ENCODE measurements at regions not wholly inside any gene's neighbourhood (a gene's known extent, or its start where the extent isn't known, plus 50 kb on each side); places are given as distances from the start of the nearest gene placed in this dataset.
"Not testable (repeated sequence)": the region's sequence is repeated elsewhere in the genome, so short reads cannot be mapped to it uniquely, and the experiment has no call there.

DNA sequence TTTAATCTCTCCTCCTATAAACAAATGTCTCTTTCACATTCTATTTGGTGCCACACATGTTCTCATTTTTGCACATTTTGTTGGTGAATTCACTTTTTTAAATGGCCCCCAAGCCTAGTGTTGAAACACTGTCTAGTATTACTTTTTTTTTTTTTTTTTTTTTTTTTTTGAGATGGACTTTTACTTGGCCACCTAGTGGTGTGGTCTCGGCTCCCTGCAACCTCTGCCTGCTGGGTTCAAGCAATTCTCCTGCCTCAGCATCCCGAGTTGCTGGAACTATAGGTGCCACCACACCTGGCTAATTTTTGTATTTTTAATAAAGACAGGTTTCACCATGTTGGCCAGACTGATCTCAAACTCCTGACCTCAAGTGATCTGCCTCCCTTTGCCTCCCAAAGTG is 273.8 kb upstream of the SLC14A2 start:
- H3K4me3 ChIP-seq (ENCODE audit: control insufficient read depth, low read depth, low read length), result no peak overlapping the region
- TF ChIP-seq, protein P1, sequence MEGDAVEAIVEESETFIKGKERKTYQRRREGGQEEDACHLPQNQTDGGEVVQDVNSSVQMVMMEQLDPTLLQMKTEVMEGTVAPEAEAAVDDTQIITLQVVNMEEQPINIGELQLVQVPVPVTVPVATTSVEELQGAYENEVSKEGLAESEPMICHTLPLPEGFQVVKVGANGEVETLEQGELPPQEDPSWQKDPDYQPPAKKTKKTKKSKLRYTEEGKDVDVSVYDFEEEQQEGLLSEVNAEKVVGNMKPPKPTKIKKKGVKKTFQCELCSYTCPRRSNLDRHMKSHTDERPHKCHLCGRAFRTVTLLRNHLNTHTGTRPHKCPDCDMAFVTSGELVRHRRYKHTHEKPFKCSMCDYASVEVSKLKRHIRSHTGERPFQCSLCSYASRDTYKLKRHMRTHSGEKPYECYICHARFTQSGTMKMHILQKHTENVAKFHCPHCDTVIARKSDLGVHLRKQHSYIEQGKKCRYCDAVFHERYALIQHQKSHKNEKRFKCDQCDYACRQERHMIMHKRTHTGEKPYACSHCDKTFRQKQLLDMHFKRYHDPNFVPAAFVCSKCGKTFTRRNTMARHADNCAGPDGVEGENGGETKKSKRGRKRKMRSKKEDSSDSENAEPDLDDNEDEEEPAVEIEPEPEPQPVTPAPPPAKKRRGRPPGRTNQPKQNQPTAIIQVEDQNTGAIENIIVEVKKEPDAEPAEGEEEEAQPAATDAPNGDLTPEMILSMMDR (conservative IDR thresholded peaks at IDR 0.05; ENCODE audit: control insufficient read depth, insufficient read depth, low read depth, low read length), result no peak
- DNase-seq (ENCODE audit: low read depth), result no peak

DNA sequence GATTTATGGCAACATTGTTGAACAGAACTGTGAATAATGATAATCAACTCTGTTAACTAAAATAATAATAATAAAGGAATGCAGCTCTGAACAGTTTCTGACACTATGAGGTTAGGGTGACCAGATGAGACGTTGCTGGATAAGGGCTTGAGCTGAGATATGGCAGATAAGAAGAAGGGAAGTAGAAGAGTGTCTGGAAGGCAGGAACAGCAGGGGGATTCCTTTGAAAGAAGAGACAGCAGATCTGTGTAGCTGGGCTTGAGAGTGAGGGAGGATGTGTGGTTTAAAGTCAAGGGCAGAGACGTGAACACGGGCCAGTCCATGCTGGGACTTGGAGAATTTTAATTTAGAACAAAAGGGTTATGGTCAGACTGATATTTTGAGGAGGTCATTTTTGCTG is 273.1 kb upstream of the SLC14A2 start:
- no peak for DNase-seq (ENCODE audit: low read depth)
- TF ChIP-seq, protein P1 (conservative IDR thresholded peaks at IDR 0.05; ENCODE audit: control insufficient read depth, insufficient read depth, low read depth, low read length), result no peak
- H3K4me3 ChIP-seq (ENCODE audit: control insufficient read depth, low read depth, low read length), result no peak overlapping the region

DNA sequence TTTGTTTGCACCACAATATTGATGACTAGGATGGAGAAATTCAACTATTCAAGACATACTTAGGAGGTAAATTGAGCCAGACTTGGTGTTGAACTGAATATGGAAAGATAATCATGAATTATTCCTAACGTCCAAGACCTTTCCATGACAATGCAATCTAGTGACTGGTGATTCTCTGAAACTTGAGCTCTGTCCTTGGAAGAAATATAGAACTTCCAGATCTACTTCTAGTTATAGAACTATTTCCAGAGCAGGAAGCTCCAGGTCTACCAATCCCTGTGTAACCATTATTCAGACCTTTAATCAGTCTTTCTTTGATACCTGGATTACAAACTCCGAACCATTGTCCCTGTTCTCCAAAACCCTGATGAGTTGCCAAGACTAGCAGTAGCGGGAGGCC is 272.6 kb upstream of the SLC14A2 start:
- H3K4me3 ChIP-seq (ENCODE audit: control insufficient read depth, low read depth, low read length), result no peak overlapping the region
- TF ChIP-seq, protein P1 (conservative IDR thresholded peaks at IDR 0.05; ENCODE audit: control insufficient read depth, insufficient read depth, low read depth, low read length), result no peak
- DNase-seq (ENCODE audit: low read depth), result no peak

DNA sequence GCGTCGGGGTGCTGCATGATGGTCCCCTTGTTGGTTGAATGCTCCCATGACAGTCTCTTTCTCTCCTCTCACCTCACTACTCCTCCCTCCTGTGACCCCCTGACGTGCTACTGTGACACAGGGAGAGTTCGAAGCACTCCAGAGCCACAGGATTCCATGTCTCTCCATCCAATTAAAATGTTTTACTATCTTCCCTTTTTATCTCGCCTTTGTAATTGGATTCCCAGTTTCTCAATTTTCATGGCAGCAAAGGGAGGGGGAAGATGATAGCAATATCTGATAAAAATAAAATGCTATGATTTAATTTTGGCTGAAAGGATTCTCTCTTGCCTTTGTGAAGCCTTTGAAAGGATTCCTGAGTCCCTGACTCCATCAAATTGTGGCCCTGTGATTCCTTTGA is 271.9 kb upstream of the SLC14A2 start:
- no peak overlapping the region for H3K4me3 ChIP-seq (ENCODE audit: control insufficient read depth, low read depth, low read length)
- no peak for DNase-seq (ENCODE audit: low read depth)
- TF ChIP-seq, protein P1 (conservative IDR thresholded peaks at IDR 0.05; ENCODE audit: control insufficient read depth, insufficient read depth, low read depth, low read length), result no peak

DNA sequence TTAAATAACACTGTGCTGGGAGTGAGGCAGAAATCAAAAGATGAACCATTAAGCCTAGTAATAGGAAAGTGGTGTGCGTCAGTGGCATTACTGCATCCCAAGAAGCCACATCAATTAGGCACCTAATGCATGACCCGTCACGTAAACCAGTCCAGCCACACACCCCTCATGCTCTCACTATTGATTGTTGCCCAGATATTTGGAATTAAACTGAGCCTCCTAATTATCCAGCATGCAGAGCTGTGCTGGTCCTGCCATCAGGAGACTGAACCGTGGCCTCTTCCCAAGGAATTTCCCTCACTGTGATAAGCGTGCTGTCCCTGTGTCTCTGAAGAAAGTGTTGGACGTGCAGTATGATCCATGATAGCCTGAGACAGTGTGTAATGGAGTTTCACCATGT is 270.6 kb upstream of the SLC14A2 start:
- H3K4me3 ChIP-seq (ENCODE audit: control insufficient read depth, low read depth, low read length), result not testable (repeated sequence)

DNA sequence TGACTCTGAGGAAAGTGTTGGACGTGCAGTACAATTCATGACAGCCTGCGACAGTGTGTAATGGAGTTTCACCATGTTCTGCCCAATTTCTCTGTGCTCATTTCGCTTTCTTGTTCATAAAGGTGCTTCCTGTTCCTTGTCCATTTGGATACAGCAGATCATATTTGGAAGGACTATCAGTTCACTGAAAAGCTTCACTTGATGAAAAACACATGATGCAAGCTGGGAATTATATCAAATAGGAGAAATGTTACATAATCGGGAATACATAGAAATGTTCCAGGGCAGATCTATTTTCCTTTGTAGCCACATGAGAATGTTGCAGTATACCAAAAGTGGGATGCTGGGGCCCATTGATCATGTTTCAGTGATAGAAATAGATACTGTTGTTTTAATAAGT is 266.3 kb upstream of the SLC14A2 start:
- TF ChIP-seq, protein P1 (conservative IDR thresholded peaks at IDR 0.05; ENCODE audit: control insufficient read depth, insufficient read depth, low read depth, low read length), result no peak
- DNase-seq (ENCODE audit: low read depth), result no peak

More for the DNA sequence above, 270.6 kb upstream of the SLC14A2 start:
- not testable (repeated sequence) for DNase-seq (ENCODE audit: low read depth)

DNA sequence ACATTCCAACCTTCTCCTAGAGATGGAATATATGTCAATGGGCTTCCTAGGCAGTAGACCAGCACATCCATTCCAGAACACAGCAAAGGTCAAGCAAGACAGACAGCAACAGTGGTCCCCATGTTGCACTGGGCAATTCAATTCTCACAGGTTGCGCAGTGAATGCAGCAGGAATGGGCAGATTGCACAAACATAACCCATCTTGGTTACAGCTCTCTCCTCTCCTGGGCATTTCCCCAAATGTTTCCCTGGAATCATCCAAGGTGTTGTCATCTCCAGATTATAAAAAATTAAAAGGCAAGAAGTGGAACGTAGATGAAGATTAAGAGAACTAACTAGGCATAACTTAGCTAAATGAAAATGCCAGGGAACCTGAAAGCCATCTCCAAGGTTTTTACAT is 265.8 kb upstream of the SLC14A2 start:
- TF ChIP-seq, protein P1 (conservative IDR thresholded peaks at IDR 0.05; ENCODE audit: control insufficient read depth, insufficient read depth, low read depth, low read length), result no peak
- H3K4me3 ChIP-seq (ENCODE audit: control insufficient read depth, low read depth, low read length), result no peak overlapping the region
- no peak for DNase-seq (ENCODE audit: low read depth)

More for the DNA sequence above, 266.3 kb upstream of the SLC14A2 start:
- H3K4me3 ChIP-seq (ENCODE audit: control insufficient read depth, low read depth, low read length), result no peak overlapping the region
